ENCODE measurements at regions not wholly inside any gene's neighbourhood (a gene's known extent, or its start where the extent isn't known, plus 50 kb on each side); places are given as distances from the start of the nearest gene placed in this dataset.

GRCh38 chr9:23219471-23219870 is 606.6 kb downstream of the ELAVL2 start:
- H3K4me2 ChIP-seq, result no peak overlapping the region
- no peak overlapping the region for H3K9ac ChIP-seq

GRCh38 chr9:23220171-23220570 is 605.9 kb downstream of the ELAVL2 start:
- Mint-ChIP-seq H3K9me3 (no peaks in the 10 kb centered on the region), H3K27me3 (ENCODE audit: insufficient read depth, low read depth) (no peaks in the 10 kb centered on the region), H3K36me3 (no peaks in the 10 kb centered on the region), H3K4me1 (no peaks in the 10 kb centered on the region), H3K4me3 (no peak overlapping the region), H3K27ac (no peak overlapping the region)
- no peaks in the 10 kb centered on the region for H3K27me3 ChIP-seq
- no peak overlapping the region for H2AFZ ChIP-seq (replicated peaks)
- H3K36me3 ChIP-seq, result no peaks in the 10 kb centered on the region
- H3K4me2 ChIP-seq, result no peak overlapping the region
- H3F3A ChIP-seq (ENCODE audit: low read depth), result no peaks in the 10 kb centered on the region
- H3K79me2 ChIP-seq (ENCODE audit: low read depth), result no peaks in the 10 kb centered on the region
- H3K4me3 ChIP-seq, result no peak overlapping the region
- no peaks in the 10 kb centered on the region for H3K4me1 ChIP-seq
- TF ChIP-seq EZH2 (IDR thresholded peaks at IDR 0.05) (no peak), CTCF (IDR thresholded peaks at IDR 0.05) (no peak), EZH2phosphoT487 (IDR thresholded peaks at IDR 0.05) (no peak)
- no peaks in the 10 kb centered on the region for H3K9me3 ChIP-seq (ENCODE audit: low read depth)
- no peak overlapping the region for H3K27ac ChIP-seq
- DNase-seq (ENCODE audit: low spot score), result no peak
- no peaks in the 10 kb centered on the region for H4K20me1 ChIP-seq (ENCODE audit: low read depth)
- no peak overlapping the region for H3K9ac ChIP-seq

More at GRCh38 chr9:23219471-23219870, 606.6 kb downstream of the ELAVL2 start:
- H3K4me3 ChIP-seq, result no peak overlapping the region
- no peaks in the 10 kb centered on the region for H3K27me3 ChIP-seq
- no peak for DNase-seq (ENCODE audit: low spot score)
- no peaks in the 10 kb centered on the region for H3K4me1 Mint-ChIP-seq
- no peak overlapping the region for H3K27ac ChIP-seq
- H3K4me3 Mint-ChIP-seq, result no peak overlapping the region
- no peaks in the 10 kb centered on the region for H4K20me1 ChIP-seq (ENCODE audit: low read depth)
- no peak overlapping the region for H3K27ac Mint-ChIP-seq
- H3K27me3 Mint-ChIP-seq (ENCODE audit: insufficient read depth, low read depth), result no peaks in the 10 kb centered on the region
- H3K9me3 Mint-ChIP-seq, result no peaks in the 10 kb centered on the region
- H2AFZ ChIP-seq (replicated peaks), result no peak overlapping the region
- H3F3A ChIP-seq (ENCODE audit: low read depth), result no peaks in the 10 kb centered on the region
- H3K9me3 ChIP-seq (ENCODE audit: low read depth), result no peaks in the 10 kb centered on the region
- no peaks in the 10 kb centered on the region for H3K36me3 ChIP-seq
- no peaks in the 10 kb centered on the region for H3K36me3 Mint-ChIP-seq
- H3K4me1 ChIP-seq, result no peaks in the 10 kb centered on the region
- TF ChIP-seq EZH2 (IDR thresholded peaks at IDR 0.05), result no peak
- no peak for TF ChIP-seq EZH2phosphoT487 (IDR thresholded peaks at IDR 0.05)
- no peak for TF ChIP-seq CTCF (IDR thresholded peaks at IDR 0.05)
- H3K79me2 ChIP-seq (ENCODE audit: low read depth), result no peaks in the 10 kb centered on the region

DNA sequence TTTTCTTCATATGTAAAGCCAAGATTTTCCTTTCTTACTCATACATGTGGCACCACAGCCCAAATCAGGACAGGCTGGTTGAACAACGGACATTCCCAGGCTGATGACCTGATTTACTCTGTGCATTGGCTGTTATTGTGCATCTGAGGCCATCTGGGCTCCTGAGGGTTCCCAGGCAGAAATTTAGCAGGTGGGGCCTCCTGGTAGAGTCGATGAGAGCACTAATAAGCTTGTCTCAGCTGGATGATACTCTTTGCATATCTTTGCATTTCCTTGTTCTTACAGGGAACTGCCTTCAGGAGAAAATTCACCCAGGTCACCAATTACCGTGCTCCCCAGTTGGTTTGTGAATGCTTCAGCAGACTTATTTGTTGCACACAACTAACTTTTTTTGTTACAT is 605.1 kb downstream of the ELAVL2 start:
- H3K4me2 ChIP-seq, result no peak overlapping the region
- no peak overlapping the region for H3K9ac ChIP-seq
- H3K27me3 Mint-ChIP-seq (ENCODE audit: insufficient read depth, low read depth), result no peaks in the 10 kb centered on the region
- H3K27me3 ChIP-seq, result no peaks in the 10 kb centered on the region
- no peaks in the 10 kb centered on the region for H3K79me2 ChIP-seq (ENCODE audit: low read depth)
- H3K36me3 ChIP-seq, result no peaks in the 10 kb centered on the region
- no peak overlapping the region for H3K27ac Mint-ChIP-seq
- H3K4me3 Mint-ChIP-seq, result no peak overlapping the region
- H3K9me3 ChIP-seq (ENCODE audit: low read depth), result no peaks in the 10 kb centered on the region
- H3K36me3 Mint-ChIP-seq, result no peaks in the 10 kb centered on the region
- peaks cover 3% of the 10 kb centered on the region for H3K9me3 Mint-ChIP-seq
- no peaks in the 10 kb centered on the region for H3F3A ChIP-seq (ENCODE audit: low read depth)
- no peak for TF ChIP-seq EZH2 (IDR thresholded peaks at IDR 0.05)
- TF ChIP-seq CTCF (IDR thresholded peaks at IDR 0.05), result no peak
- no peak for TF ChIP-seq EZH2phosphoT487 (IDR thresholded peaks at IDR 0.05)
- DNase-seq (ENCODE audit: low spot score), result no peak
- no peaks in the 10 kb centered on the region for H3K4me1 ChIP-seq
- H4K20me1 ChIP-seq (ENCODE audit: low read depth), result no peaks in the 10 kb centered on the region
- H3K27ac ChIP-seq, result no peak overlapping the region
- no peaks in the 10 kb centered on the region for H3K4me1 Mint-ChIP-seq
- no peak overlapping the region for H2AFZ ChIP-seq (replicated peaks)
- H3K4me3 ChIP-seq, result no peak overlapping the region

Measured in neural progenitor cell (in vitro differentiated cells).